ENCODE measurements at regions not wholly inside any gene's neighbourhood (a gene's known extent, or its start where the extent isn't known, plus 50 kb on each side); places are given as distances from the start of the nearest gene placed in this dataset.
"Not testable (repeated sequence)": the region's sequence is repeated elsewhere in the genome, so short reads cannot be mapped to it uniquely, and the experiment has no call there.

DNA sequence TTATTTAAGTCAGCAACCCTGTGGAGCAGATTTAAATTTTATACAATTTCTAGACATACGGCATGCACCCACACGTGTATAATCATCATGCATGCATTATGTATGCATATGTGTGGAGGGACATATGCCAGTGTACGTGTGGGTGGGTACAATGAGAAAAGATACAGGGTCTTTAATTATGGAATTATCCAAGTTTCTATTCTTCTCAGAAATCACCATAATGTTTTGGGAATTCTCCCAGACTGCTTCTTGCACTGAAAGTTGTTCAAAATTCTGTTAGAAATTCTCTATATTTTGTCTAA, 63.9 kb upstream of the TMEM18 start:
- Histone ChIP-seq H3K36me3 (ENCODE audit: control insufficient read depth, insufficient read depth, low read length) (no peaks in the 10 kb centered on the region), H3K27me3 (ENCODE audit: control insufficient read depth, insufficient read depth, low read length) (peaks cover 7% of the 10 kb centered on the region), H3K4me1 (ENCODE audit: control insufficient read depth, insufficient read depth, low read length, poor library complexity, severe bottlenecking) (peaks cover 9% of the 10 kb centered on the region), H3K27ac (ENCODE audit: insufficient read depth, low read length, poor library complexity, severe bottlenecking) (no peak overlapping the region), H3K4me3 (ENCODE audit: low read depth, low read length) (no peak overlapping the region), H3K9me3 (ENCODE audit: control insufficient read depth in 2 of 2, low read length in 2 of 2) (peaks cover 0 to 1% of the 10 kb centered on the region in 2 experiments)
- no peak overlapping the region for H3K27ac Mint-ChIP-seq
- peak overlapping the region in 2 of 4 donors; percentile 76 to 79 for H3K4me3 Mint-ChIP-seq
- peaks cover 0 to 2% (median 0%) of the 10 kb centered on the region in 7 donors for H3K9me3 Mint-ChIP-seq
- no peaks in the 10 kb centered on the region for H3K36me3 Mint-ChIP-seq
- H3K4me1 Mint-ChIP-seq, result peaks cover 0 to 9% (median 5%) of the 10 kb centered on the region in 4 donors
- peaks cover 19% of the 10 kb centered on the region for H3K27me3 Mint-ChIP-seq
- no peak for ATAC-seq (ENCODE audit: low read depth in 2 of 2)
- no peak for DNase-seq

DNA sequence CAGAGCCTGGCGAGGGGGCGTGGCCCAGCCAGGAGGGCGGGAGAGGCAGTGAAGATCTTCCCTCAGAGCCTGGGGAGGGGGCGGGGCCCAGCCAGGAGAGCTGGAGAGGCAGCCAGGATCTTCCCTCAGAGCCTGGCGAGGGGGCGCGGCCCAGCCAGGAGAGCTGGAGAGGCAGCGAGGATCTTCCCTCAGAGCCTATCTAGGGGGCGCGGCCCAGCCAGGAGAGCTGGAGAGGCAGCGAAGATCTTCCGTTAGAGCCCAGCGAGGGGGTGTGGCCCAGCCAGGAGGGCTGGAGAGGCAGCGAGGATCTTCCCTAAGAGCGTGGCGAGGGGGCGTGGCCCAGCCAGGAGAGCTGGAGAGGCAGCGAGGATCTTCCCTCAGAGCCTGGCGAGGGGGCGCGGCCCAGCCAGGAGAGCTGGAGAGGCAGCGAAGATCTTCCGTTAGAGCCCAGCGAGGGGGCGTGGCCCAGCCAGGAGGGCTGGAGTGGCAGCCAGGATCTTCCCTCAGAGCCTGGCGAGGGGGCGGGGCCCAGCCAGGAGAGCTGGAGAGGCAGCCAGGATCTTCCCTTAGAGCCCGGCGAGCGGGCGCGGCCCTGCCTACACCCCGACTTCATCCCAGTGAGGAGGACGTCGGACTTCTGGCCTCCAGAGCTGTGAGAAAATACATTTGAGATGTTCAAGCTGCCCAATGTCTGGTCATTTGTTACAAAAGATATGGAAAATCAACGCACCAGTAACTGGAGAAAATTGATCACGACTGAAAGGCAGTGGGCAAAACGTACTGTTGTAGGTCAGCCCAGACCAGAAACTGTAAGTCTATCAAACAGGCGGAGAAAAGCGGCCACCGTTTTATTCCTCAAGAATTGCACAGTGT, 63.4 kb upstream of the TMEM18 start:
- H3K4me3 ChIP-seq (ENCODE audit: low read depth, low read length), result peak overlapping the region; percentile 32
- DNase-seq, result peak in 2 of 3 donors; percentile 46 to 53
- H3K9me3 Mint-ChIP-seq; H3K36me3 Mint-ChIP-seq; H3K4me1 ChIP-seq (ENCODE audit: control insufficient read depth, insufficient read depth, low read length, poor library complexity, severe bottlenecking); H3K27me3 ChIP-seq (ENCODE audit: control insufficient read depth, insufficient read depth, low read length); ATAC-seq (ENCODE audit: low read depth in 2 of 2); H3K9me3 ChIP-seq (ENCODE audit: control insufficient read depth in 2 of 2, low read length in 2 of 2); H3K27ac ChIP-seq (ENCODE audit: insufficient read depth, low read length, poor library complexity, severe bottlenecking); H3K27ac Mint-ChIP-seq; H3K36me3 ChIP-seq (ENCODE audit: control insufficient read depth, insufficient read depth, low read length); H3K4me1 Mint-ChIP-seq: not testable (repeated sequence)
- peaks cover 21% of the 10 kb centered on the region for H3K27me3 Mint-ChIP-seq
- peak overlapping the region in 3 of 4 donors; percentile 14 to 76 (median 75) for H3K4me3 Mint-ChIP-seq

DNA sequence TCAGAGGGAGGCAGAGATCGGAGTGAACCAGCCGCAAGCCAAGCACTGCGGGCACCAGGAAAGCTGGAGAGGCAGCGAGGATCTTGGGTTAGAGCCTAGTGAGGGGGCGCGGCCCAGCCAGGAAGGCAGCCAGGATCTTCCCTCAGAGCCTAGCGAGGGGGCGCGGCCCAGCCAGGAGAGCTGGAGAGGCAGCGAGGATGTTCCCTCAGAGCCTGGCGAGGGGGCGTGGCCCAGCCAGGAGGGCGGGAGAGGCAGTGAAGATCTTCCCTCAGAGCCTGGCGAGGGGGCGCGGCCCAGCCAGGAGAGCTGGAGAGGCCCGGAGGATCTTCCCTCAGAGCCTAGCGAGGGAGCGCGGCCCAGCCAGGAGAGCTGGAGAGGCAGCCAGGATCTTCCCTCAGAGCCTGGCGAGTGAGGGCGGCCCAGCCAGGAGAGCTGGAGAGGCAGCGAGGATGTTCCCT, 62.7 kb upstream of the TMEM18 start:
- peak overlapping the region; percentile 13 for H3K4me3 ChIP-seq (ENCODE audit: low read depth, low read length)
- ATAC-seq (ENCODE audit: low read depth in 2 of 2), result not testable (repeated sequence)

DNA sequence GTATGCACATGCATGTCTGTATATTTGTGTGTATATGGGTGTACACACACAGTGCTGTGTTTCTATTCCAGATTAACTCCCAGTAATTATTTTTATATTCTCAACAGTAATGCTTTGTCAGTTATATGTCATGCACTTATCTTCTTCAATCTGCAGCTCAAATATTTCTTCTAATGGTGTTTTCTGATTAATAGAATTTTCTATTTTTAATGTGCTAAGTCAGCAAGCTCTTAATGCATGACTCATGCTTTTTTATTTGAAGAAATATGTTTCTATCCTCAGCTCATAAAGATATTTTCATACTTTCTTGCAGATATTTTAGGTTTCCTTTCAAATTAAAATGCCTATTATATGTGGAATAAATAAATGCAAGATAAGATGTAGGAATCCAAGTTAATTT, 59.7 kb upstream of the TMEM18 start:
- no peaks in the 10 kb centered on the region for H3K9me3 ChIP-seq (ENCODE audit: control insufficient read depth in 2 of 2, low read length in 2 of 2)
- no peak overlapping the region for H3K4me3 ChIP-seq (ENCODE audit: low read depth, low read length)
- no peaks in the 10 kb centered on the region for H3K36me3 Mint-ChIP-seq
- H3K4me3 Mint-ChIP-seq, result no peak overlapping the region
- H3K27ac Mint-ChIP-seq, result no peak overlapping the region
- no peaks in the 10 kb centered on the region for H3K36me3 ChIP-seq (ENCODE audit: control insufficient read depth, insufficient read depth, low read length)
- peaks cover 7% of the 10 kb centered on the region for H3K27me3 ChIP-seq (ENCODE audit: control insufficient read depth, insufficient read depth, low read length)
- peaks cover 3 to 9% (median 5%) of the 10 kb centered on the region in 4 donors for H3K4me1 Mint-ChIP-seq
- H3K9me3 Mint-ChIP-seq, result peaks cover 0 to 2% (median 0%) of the 10 kb centered on the region in 7 donors
- H3K27ac ChIP-seq (ENCODE audit: insufficient read depth, low read length, poor library complexity, severe bottlenecking), result no peak overlapping the region
- DNase-seq (no peak), ATAC-seq (ENCODE audit: low read depth in 2 of 2) (no peak)
- peaks cover 25% of the 10 kb centered on the region for H3K27me3 Mint-ChIP-seq
- H3K4me1 ChIP-seq (ENCODE audit: control insufficient read depth, insufficient read depth, low read length, poor library complexity, severe bottlenecking), result peaks cover 9% of the 10 kb centered on the region

More for the DNA sequence above, 62.7 kb upstream of the TMEM18 start:
- not testable (repeated sequence) for H3K4me1 ChIP-seq (ENCODE audit: control insufficient read depth, insufficient read depth, low read length, poor library complexity, severe bottlenecking); H3K27me3 ChIP-seq (ENCODE audit: control insufficient read depth, insufficient read depth, low read length); H3K9me3 ChIP-seq (ENCODE audit: control insufficient read depth in 2 of 2, low read length in 2 of 2); H3K36me3 ChIP-seq (ENCODE audit: control insufficient read depth, insufficient read depth, low read length); H3K27ac ChIP-seq (ENCODE audit: insufficient read depth, low read length, poor library complexity, severe bottlenecking); H3K27ac Mint-ChIP-seq; H3K9me3 Mint-ChIP-seq; H3K4me1 Mint-ChIP-seq; H3K36me3 Mint-ChIP-seq
- H3K27me3 Mint-ChIP-seq, result peaks cover 21% of the 10 kb centered on the region
- peak in 2 of 3 donors; percentile 2 to 34 for DNase-seq
- H3K4me3 Mint-ChIP-seq, result peak overlapping the region in 3 of 4 donors; percentile 75 to 76 (median 76)

DNA sequence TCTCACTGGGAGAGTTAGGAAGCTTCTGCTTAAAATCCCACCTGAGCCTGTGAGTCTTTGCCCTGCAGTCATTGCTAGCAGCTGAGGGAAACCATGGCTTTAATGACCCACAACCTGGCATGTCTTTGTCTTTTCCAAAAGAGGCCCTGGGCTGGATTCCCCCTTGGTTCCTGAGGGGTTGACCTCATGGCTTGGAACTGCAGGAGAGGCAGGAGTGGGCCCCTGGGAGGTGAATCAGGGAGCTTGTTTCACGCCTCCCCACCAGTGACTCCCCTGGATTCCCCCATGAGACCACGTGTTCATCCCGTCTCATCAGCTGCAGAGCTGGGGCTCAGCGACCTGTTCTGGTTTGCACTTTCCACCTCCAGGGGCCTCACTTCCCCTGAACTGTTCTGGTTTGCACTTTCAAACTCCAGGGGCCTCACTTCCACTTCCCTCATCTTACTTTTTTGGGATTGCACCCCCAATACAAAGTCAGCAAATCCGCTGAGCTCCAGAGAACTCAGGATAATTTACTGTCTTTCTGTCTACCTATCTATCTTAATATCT, 58.5 kb upstream of the TMEM18 start:
- H3K9me3 ChIP-seq (ENCODE audit: control insufficient read depth in 2 of 2, low read length in 2 of 2), result no peaks in the 10 kb centered on the region
- Mint-ChIP-seq H3K27ac (peak overlapping the region in 1 of 3 donors; percentile 18), H3K4me3 (no peak overlapping the region), H3K4me1 (peaks cover 3 to 9% (median 5%) of the 10 kb centered on the region in 4 donors), H3K27me3 (peaks cover 20% of the 10 kb centered on the region), H3K9me3 (no peaks in the 10 kb centered on the region), H3K36me3 (no peaks in the 10 kb centered on the region)
- no peaks in the 10 kb centered on the region for H3K36me3 ChIP-seq (ENCODE audit: control insufficient read depth, insufficient read depth, low read length)
- ATAC-seq (ENCODE audit: low read depth in 2 of 2) (no peak), DNase-seq (no peak)
- no peak overlapping the region for H3K4me3 ChIP-seq (ENCODE audit: low read depth, low read length)
- peaks cover 5% of the 10 kb centered on the region for H3K27me3 ChIP-seq (ENCODE audit: control insufficient read depth, insufficient read depth, low read length)
- H3K27ac ChIP-seq (ENCODE audit: insufficient read depth, low read length, poor library complexity, severe bottlenecking), result no peak overlapping the region
- H3K4me1 ChIP-seq (ENCODE audit: control insufficient read depth, insufficient read depth, low read length, poor library complexity, severe bottlenecking), result peaks cover 9% of the 10 kb centered on the region

GRCh38 chr2:734496-734895, 57.3 kb upstream of the TMEM18 start:
- ATAC-seq (ENCODE audit: low read depth in 2 of 2) (no peak), DNase-seq (no peak)
- Mint-ChIP-seq H3K27ac (no peak overlapping the region), H3K9me3 (no peaks in the 10 kb centered on the region), H3K36me3 (no peaks in the 10 kb centered on the region), H3K4me1 (peaks cover 3 to 4% (median 3%) of the 10 kb centered on the region in 4 donors), H3K4me3 (no peak overlapping the region), H3K27me3 (peaks cover 17% of the 10 kb centered on the region)
- Histone ChIP-seq H3K27ac (ENCODE audit: insufficient read depth, low read length, poor library complexity, severe bottlenecking) (no peak overlapping the region), H3K9me3 (ENCODE audit: control insufficient read depth in 2 of 2, low read length in 2 of 2) (no peaks in the 10 kb centered on the region), H3K27me3 (ENCODE audit: control insufficient read depth, insufficient read depth, low read length) (peaks cover 5% of the 10 kb centered on the region), H3K36me3 (ENCODE audit: control insufficient read depth, insufficient read depth, low read length) (no peaks in the 10 kb centered on the region), H3K4me1 (ENCODE audit: control insufficient read depth, insufficient read depth, low read length, poor library complexity, severe bottlenecking) (no peaks in the 10 kb centered on the region), H3K4me3 (ENCODE audit: low read depth, low read length) (no peak overlapping the region)

DNA sequence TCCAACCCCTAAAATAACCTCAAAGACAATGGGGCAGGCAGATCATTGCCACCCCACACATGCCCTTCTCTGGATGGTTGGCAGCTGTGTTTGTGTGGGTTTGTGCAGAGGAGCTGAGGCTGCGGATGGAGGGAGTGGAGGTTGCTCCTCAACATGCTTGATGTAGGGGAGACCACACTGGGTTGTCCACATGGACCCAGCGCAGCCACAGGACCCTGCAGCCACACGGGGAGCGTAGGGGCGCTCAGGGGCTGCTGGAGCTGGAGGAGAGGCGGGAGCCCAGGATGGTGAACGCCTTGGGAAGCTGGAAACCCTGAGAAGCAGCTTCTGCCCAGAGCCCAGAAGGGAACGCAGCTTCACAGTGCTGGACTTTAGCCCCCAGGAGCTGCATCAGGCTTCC, 56.3 kb upstream of the TMEM18 start:
- Mint-ChIP-seq H3K36me3 (no peaks in the 10 kb centered on the region), H3K9me3 (no peaks in the 10 kb centered on the region), H3K27me3 (peaks cover 15% of the 10 kb centered on the region), H3K4me3 (no peak overlapping the region), H3K4me1 (peaks cover 0 to 3% (median 0%) of the 10 kb centered on the region in 4 donors), H3K27ac (no peak overlapping the region)
- Histone ChIP-seq H3K4me1 (ENCODE audit: control insufficient read depth, insufficient read depth, low read length, poor library complexity, severe bottlenecking) (no peaks in the 10 kb centered on the region), H3K27me3 (ENCODE audit: control insufficient read depth, insufficient read depth, low read length) (no peaks in the 10 kb centered on the region), H3K4me3 (ENCODE audit: low read depth, low read length) (no peak overlapping the region), H3K9me3 (ENCODE audit: control insufficient read depth in 2 of 2, low read length in 2 of 2) (no peaks in the 10 kb centered on the region), H3K27ac (ENCODE audit: insufficient read depth, low read length, poor library complexity, severe bottlenecking) (no peak overlapping the region), H3K36me3 (ENCODE audit: control insufficient read depth, insufficient read depth, low read length) (no peaks in the 10 kb centered on the region)
- no peak for DNase-seq
- ATAC-seq (ENCODE audit: low read depth in 2 of 2), result no peak

- Mint-ChIP-seq H3K9me3 (no peaks in the 10 kb centered on the region), H3K27ac (no peak overlapping the region), H3K36me3 (no peaks in the 10 kb centered on the region), H3K27me3 (peaks cover 15% of the 10 kb centered on the region), H3K4me1 (peaks cover 0 to 3% (median 0%) of the 10 kb centered on the region in 4 donors), H3K4me3 (no peak overlapping the region)
- ATAC-seq (ENCODE audit: low read depth in 2 of 2), result no peak
- no peaks in the 10 kb centered on the region for H3K4me1 ChIP-seq (ENCODE audit: control insufficient read depth, insufficient read depth, low read length, poor library complexity, severe bottlenecking)
- no peaks in the 10 kb centered on the region for H3K9me3 ChIP-seq (ENCODE audit: control insufficient read depth in 2 of 2, low read length in 2 of 2)
- no peaks in the 10 kb centered on the region for H3K36me3 ChIP-seq (ENCODE audit: control insufficient read depth, insufficient read depth, low read length)
- no peak overlapping the region for H3K27ac ChIP-seq (ENCODE audit: insufficient read depth, low read length, poor library complexity, severe bottlenecking)
- DNase-seq, result no peak
- H3K4me3 ChIP-seq (ENCODE audit: low read depth, low read length), result no peak overlapping the region
- H3K27me3 ChIP-seq (ENCODE audit: control insufficient read depth, insufficient read depth, low read length), result no peaks in the 10 kb centered on the region
These were observed 55.8 kb upstream of the TMEM18 start for GRCh38 chr2:733001-733400.
